SK-N-SH (cell line): ENCODE measurements at regions not wholly inside any gene's neighbourhood (a gene's known extent, or its start where the extent isn't known, plus 50 kb on each side); places are given as distances from the start of the nearest gene placed in this dataset.

Experiments used
- CTCF ChIA-PET: fragments of 300-600, 350-600 bp; formaldehyde crosslinking; extraction: SDS; loops from one replicate; lab custom pipeline; 2021; lab: Yijun Ruan, JAX
- POLR2A ChIA-PET: fragments of 350-600 bp; sonication (Branson Sonifier 250); formaldehyde crosslinking; extraction: SDS; loops from one replicate; lab custom pipeline; 2020; ENCODE audit warnings: antibody characterized with exemption, inconsistent platforms; lab: Yijun Ruan, JAX
- DNase-seq: peaks from one replicate; pipeline ENCODE4 v3.0.0; 2012
- H2AFZ ChIP-seq: fragments of 200-600 bp; sonication (generic); 2 replicates; pipeline ENCODE4 v1.8.1; 2016; ENCODE audit warnings: antibody characterized with exemption, mild to moderate bottlenecking, low read depth
- H3F3A ChIP-seq: fragments of 200-600 bp; sonication (generic); replicated peaks from 2 replicates; pipeline ENCODE3; 2016; ENCODE audit warnings: antibody characterized with exemption, mild to moderate bottlenecking; ENCODE audit not compliant: insufficient read depth
- H3K27ac ChIP-seq, 2 experiments: fragments of 200-500 bp in 1 of 2; fragments of 200-600 bp in 1 of 2; sonication (Bioruptor generic) in 1 of 2; sonication (generic), shearing (Covaris generic) in 1 of 2; 2 replicates each; pipeline versions ENCODE4 v1.5.1 to v1.6.1; 2014 to 2016; ENCODE audit warnings: low read depth in 2 of 2, inconsistent platforms in 1 of 2, low read length in 1 of 2, mild to moderate bottlenecking in 1 of 2, mixed read lengths in 1 of 2
- H3K27me3 ChIP-seq: fragments of 200-600 bp; sonication (generic), shearing (Covaris generic); 2 replicates; pipeline ENCODE4 v1.6.1; 2016; ENCODE audit warnings: mixed run types; ENCODE audit not compliant: insufficient read depth
- H3K36me3 ChIP-seq, 2 experiments: fragments of 200-500 bp in 1 of 2; fragments of 200-600 bp in 1 of 2; sonication (Bioruptor generic) in 1 of 2; sonication (generic) in 1 of 2; replicated peaks in 1 of 2; 2 replicates each; pipeline versions ENCODE3 to v1.5.1; 2014 to 2016; ENCODE audit warnings: low read length in 1 of 2, mild to moderate bottlenecking in 1 of 2; ENCODE audit not compliant: insufficient read depth in 2 of 2, control insufficient read depth in 1 of 2
- H3K4me1 ChIP-seq, 2 experiments: fragments of 200-500 bp in 1 of 2; fragments of 200-600 bp in 1 of 2; sonication (Bioruptor generic) in 1 of 2; sonication (generic), shearing (Covaris generic) in 1 of 2; 2 replicates each; pipeline versions ENCODE4 v1.5.1 to v1.6.1; 2014 to 2016; ENCODE audit warnings: low read depth in 1 of 2, low read length in 1 of 2, mixed run types in 1 of 2; ENCODE audit not compliant: insufficient read depth in 2 of 2, control insufficient read depth in 1 of 2
- H3K4me2 ChIP-seq: fragments of 200-600 bp; sonication (generic), shearing (Covaris generic); 2 replicates; pipeline ENCODE4 v1.6.1; 2017; ENCODE audit warnings: mixed run types
- H3K4me3 ChIP-seq, 2 experiments: fragments of 200-500 bp in 1 of 2; fragments of 200-600 bp in 1 of 2; sonication (Bioruptor generic) in 1 of 2; sonication (generic), shearing (Covaris generic) in 1 of 2; 2 replicates each; pipeline versions ENCODE4 v1.5.1 to v1.8.1; 2014 to 2016; ENCODE audit warnings: low read depth in 2 of 2, inconsistent platforms in 1 of 2, low read length in 1 of 2, mild to moderate bottlenecking in 1 of 2, mixed read lengths in 1 of 2, moderate library complexity in 1 of 2
- H3K79me2 ChIP-seq: fragments of 200-600 bp; sonication (generic); 2 replicates; pipeline ENCODE4 v1.8.1; 2017; ENCODE audit warnings: mild to moderate bottlenecking; ENCODE audit not compliant: insufficient read depth
- H3K9ac ChIP-seq: fragments of 200-600 bp; sonication (generic); 2 replicates; pipeline ENCODE4 v1.6.1; 2017; ENCODE audit warnings: mixed run types
- H3K9me2 ChIP-seq: fragments of 200-600 bp; sonication (generic); 2 replicates; pipeline ENCODE4 v1.6.1; 2017; ENCODE audit warnings: mixed run types
- H3K9me3 ChIP-seq: fragments of 200-600 bp; sonication (generic); 2 replicates; pipeline ENCODE4 v1.6.1; 2017; ENCODE audit warnings: mixed run types, mild to moderate bottlenecking, moderate library complexity
- H4K20me1 ChIP-seq: fragments of 200-600 bp; sonication (generic); 2 replicates; pipeline ENCODE4 v1.6.1; 2017; ENCODE audit warnings: mild to moderate bottlenecking, mixed run types; ENCODE audit not compliant: insufficient read depth
- CHD2 ChIP-seq: fragments of 150-350 bp; IDR thresholded peaks from 2 replicates; pipeline ENCODE4 v1.6.1; 2018; ENCODE audit warnings: low read length; ENCODE audit not compliant: partially characterized antibody
- CTCF ChIP-seq: fragments of 200-600 bp; sonication (generic); IDR thresholded peaks from 2 replicates; pipeline ENCODE4 v1.6.1; 2017; ENCODE audit warnings: antibody characterized with exemption, mild to moderate bottlenecking, moderate library complexity
- ELF1 ChIP-seq: IDR thresholded peaks from 2 replicates; pipeline ENCODE4 v1.4.0; 2012
- FOSL2 ChIP-seq: IDR thresholded peaks from 2 replicates; pipeline ENCODE4 v1.4.0; 2012; ENCODE audit warnings: low read depth, mild to moderate bottlenecking, moderate library complexity, borderline replicate concordance
- FOXJ3 ChIP-seq: sonication (generic); formaldehyde crosslinking; IDR thresholded peaks from 2 replicates; pipeline ENCODE4 v1.5.1; 2020; ENCODE audit warnings: mild to moderate bottlenecking, missing genetic modification reagents
- GATA2 ChIP-seq: sonication (generic); formaldehyde crosslinking; IDR thresholded peaks from 2 replicates; pipeline ENCODE4 v1.5.0; 2020; ENCODE audit warnings: mild to moderate bottlenecking, missing genetic modification reagents
- MEF2A ChIP-seq: IDR thresholded peaks from 2 replicates; pipeline ENCODE4 v1.4.0; 2012; ENCODE audit warnings: low read depth, borderline replicate concordance
- NRF1 ChIP-seq: IDR thresholded peaks from 2 replicates; pipeline ENCODE4 v1.6.1; 2012; ENCODE audit warnings: low read depth, mild to moderate bottlenecking, low read length
- PBX3 ChIP-seq: IDR thresholded peaks from 2 replicates; pipeline ENCODE4; 2012
- REST ChIP-seq: IDR thresholded peaks from 2 replicates; pipeline ENCODE4 v1.6.1; 2012; ENCODE audit warnings: mild to moderate bottlenecking, low read depth, low read length, moderate library complexity
- SIN3A ChIP-seq: IDR thresholded peaks from 2 replicates; pipeline ENCODE4 v1.6.1; 2012; ENCODE audit warnings: low read depth, mild to moderate bottlenecking, low read length, moderate library complexity, borderline replicate concordance
- TAF1 ChIP-seq: IDR thresholded peaks from 2 replicates; pipeline ENCODE4 v1.6.1; 2012; ENCODE audit warnings: low read depth, mild to moderate bottlenecking, low read length, moderate library complexity, borderline replicate concordance
- USF1 ChIP-seq: IDR thresholded peaks from 2 replicates; pipeline ENCODE4 v1.4.0; 2012; ENCODE audit warnings: low read depth, borderline replicate concordance
- YY1 ChIP-seq: IDR thresholded peaks from 2 replicates; pipeline ENCODE4 v1.4.0; 2012; ENCODE audit warnings: low read depth, mild to moderate bottlenecking
- ZBTB33 ChIP-seq: IDR thresholded peaks from 2 replicates; pipeline ENCODE4 v1.4.0; 2012; ENCODE audit warnings: low read depth, borderline replicate concordance
- WGBS: methylation state at CpG from one replicate; pipeline ENCODE4 v1.1.6; 2017; ENCODE audit warnings: low lambda C conversion rate; 5-methylcytosine and 5-hydroxymethylcytosine counted together

GRCh38 chr4:33306131-33306530 is 2586.0 kb downstream of the PCDH7 start:
- no peak overlapping the region for H3K4me3 ChIP-seq
- no peaks in the 10 kb centered on the region for H3K9me2 ChIP-seq
- no peaks in the 10 kb centered on the region for H3F3A ChIP-seq
- H3K4me2 ChIP-seq: no peak overlapping the region
- POLR2A ChIA-PET: no interaction called here
- no peak overlapping the region for H2AFZ ChIP-seq
- no peaks in the 10 kb centered on the region for H3K27me3 ChIP-seq
- DNase-seq: no peak
- no peaks in the 10 kb centered on the region for H3K4me1 ChIP-seq
- H4K20me1 ChIP-seq: no peaks in the 10 kb centered on the region
- no peak overlapping the region for H3K27ac ChIP-seq
- TF ChIP-seq PBX3: no peak
- no peak for TF ChIP-seq CTCF
- TF ChIP-seq SIN3A: no peak
- no peak for TF ChIP-seq FOSL2
- TF ChIP-seq CHD2: no peak
- TF ChIP-seq ELF1: no peak
- no peak for TF ChIP-seq YY1
- TF ChIP-seq FOXJ3 (CRISPR knock-in tag): no peak
- WGBS: 10% methylated on average over 2 of the region's 2 CpGs
- H3K36me3 ChIP-seq: no peaks in the 10 kb centered on the region
- CTCF ChIA-PET: no interaction called here
- H3K9me3 ChIP-seq: no peaks in the 10 kb centered on the region
- no peaks in the 10 kb centered on the region for H3K79me2 ChIP-seq
- H3K9ac ChIP-seq: no peak overlapping the region

GRCh38 chr4:33316033-33316432 is 2595.9 kb downstream of the PCDH7 start:
- H3K4me3 ChIP-seq: no peak overlapping the region
- H3F3A ChIP-seq: no peaks in the 10 kb centered on the region
- no peaks in the 10 kb centered on the region for H4K20me1 ChIP-seq
- H3K9me3 ChIP-seq: no peaks in the 10 kb centered on the region
- TF ChIP-seq ZBTB33: no peak
- no peak for TF ChIP-seq GATA2 (CRISPR knock-in tag)
- no peak for TF ChIP-seq CTCF
- TF ChIP-seq CHD2: no peak
- no peak for TF ChIP-seq YY1
- TF ChIP-seq TAF1: no peak
- TF ChIP-seq NRF1: no peak
- no peak for TF ChIP-seq REST
- no peak for TF ChIP-seq MEF2A
- TF ChIP-seq USF1: no peak
- no peak for TF ChIP-seq SIN3A
- TF ChIP-seq FOSL2: no peak
- TF ChIP-seq, all 33 proteins: peak for 0
- Histone ChIP-seq H3K9ac (no peak overlapping the region), H3K4me2 (no peak overlapping the region), H3K79me2 (no peaks in the 10 kb centered on the region), H2AFZ (no peak overlapping the region), H3K36me3 (no peaks in the 10 kb centered on the region), H3K4me1 (no peaks in the 10 kb centered on the region), H3K27ac (no peak overlapping the region), H3K9me2 (no peaks in the 10 kb centered on the region), H3K27me3 (no peaks in the 10 kb centered on the region)
- 3% methylated on average over 2 of the region's 2 CpGs for WGBS
- no peak for DNase-seq
- POLR2A ChIA-PET: no interaction called here
- CTCF ChIA-PET: no interaction called here
